Ascending aorta (tissue), 2 donors: ENCODE measurements at regions not wholly inside any gene's neighbourhood (a gene's known extent, or its start where the extent isn't known, plus 50 kb on each side); places are given as distances from the start of the nearest gene placed in this dataset.

Source experiments
- DNase-seq, 2 donors: peaks; one replicate each; pipeline ENCODE4 v3.0.0-alpha.2; 2019; ENCODE audit warnings: low spot score in 2 of 2
- H3K27ac ChIP-seq, 2 donors: fragments of 200-600 bp; sonication (generic); one replicate each; pipeline ENCODE4 v1.5.1; 2016 to 2017; ENCODE audit warnings: mild to moderate bottlenecking in 1 of 2
- H3K27me3 ChIP-seq: fragments of 200-600 bp; sonication (generic); one replicate; pipeline ENCODE4 v1.5.1; 2017
- H3K36me3 ChIP-seq, 2 donors: fragments of 200-600 bp; sonication (generic); one replicate each; pipeline ENCODE4 v1.5.1; 2016
- H3K4me1 ChIP-seq, 2 donors: fragments of 200-600 bp; sonication (generic); one replicate each; pipeline ENCODE4 v1.5.1; 2016 to 2017; ENCODE audit warnings: mild to moderate bottlenecking in 1 of 2
- H3K4me3 ChIP-seq, 2 donors: fragments of 200-600 bp; sonication (generic); one replicate each; pipeline ENCODE4 v1.5.1; 2016 to 2017; ENCODE audit warnings: mild to moderate bottlenecking in 1 of 2
- H3K9me3 ChIP-seq, 2 donors: fragments of 200-600 bp; sonication (generic); one replicate each; pipeline ENCODE4 v1.5.1; 2016
- CTCF ChIP-seq, 3 experiments: fragments of 200-600 bp in 2 of 3; fragments of 450-650 bp in 1 of 3; sonication (generic) in 2 of 3; IDR thresholded peaks; one replicate each; pipeline ENCODE4 v1.5.1; 2016 to 2019; ENCODE audit warnings: antibody characterized with exemption in 3 of 3, mild to moderate bottlenecking in 1 of 3, moderate library complexity in 1 of 3
- intact Hi-C: fragments of 100-400 bp; cut with DNase I; formaldehyde crosslinking; loops from one replicate; pipeline ENCODE4 v1.15.1; 2023

GRCh38 chr4:59243038-59243437 lies 1957.1 kb upstream of the ADGRL3 start:
- DNase-seq = no peak
- Histone ChIP-seq H3K27me3 (no peaks in the 10 kb centered on the region), H3K36me3 (no peaks in the 10 kb centered on the region), H3K4me1 (no peaks in the 10 kb centered on the region), H3K4me3 (no peak overlapping the region), H3K27ac (no peak overlapping the region), H3K9me3 (no peaks in the 10 kb centered on the region)
- intact Hi-C loops = no loop called here
- TF ChIP-seq CTCF (IDR thresholded peaks at IDR 0.05) = no peak

GRCh38 chr4:59247032-59247431 lies 1953.1 kb upstream of the ADGRL3 start:
- H3K36me3 ChIP-seq = no peaks in the 10 kb centered on the region
- TF ChIP-seq CTCF (IDR thresholded peaks at IDR 0.05) = peak in 1 of 3 experiments; percentile 18
- no peaks in the 10 kb centered on the region for H3K9me3 ChIP-seq
- no peaks in the 10 kb centered on the region for H3K4me1 ChIP-seq
- no peak for DNase-seq
- no peaks in the 10 kb centered on the region for H3K27me3 ChIP-seq
- H3K27ac ChIP-seq = no peak overlapping the region
- intact Hi-C loops = no loop called here
- H3K4me3 ChIP-seq = no peak overlapping the region

- intact Hi-C loops = no loop called here
- H3K4me3 ChIP-seq = no peak overlapping the region
Observed at GRCh38 chr4:59248313-59248712, 1951.8 kb upstream of the ADGRL3 start.

GRCh38 chr4:59249110-59249509 lies 1951.0 kb upstream of the ADGRL3 start:
- no peaks in the 10 kb centered on the region for H3K9me3 ChIP-seq
- DNase-seq = no peak
- no peaks in the 10 kb centered on the region for H3K4me1 ChIP-seq
- H3K4me3 ChIP-seq = no peak overlapping the region
- intact Hi-C loops = no loop called here
- H3K27ac ChIP-seq = no peak overlapping the region
- H3K27me3 ChIP-seq = no peaks in the 10 kb centered on the region
- no peak for TF ChIP-seq CTCF (IDR thresholded peaks at IDR 0.05)
- no peaks in the 10 kb centered on the region for H3K36me3 ChIP-seq

More at GRCh38 chr4:59248313-59248712, 1951.8 kb upstream of the ADGRL3 start:
- DNase-seq = no peak
- Histone ChIP-seq H3K4me1 (no peaks in the 10 kb centered on the region), H3K27me3 (no peaks in the 10 kb centered on the region), H3K36me3 (no peaks in the 10 kb centered on the region), H3K9me3 (no peaks in the 10 kb centered on the region), H3K27ac (no peak overlapping the region)
- TF ChIP-seq CTCF (IDR thresholded peaks at IDR 0.05) = no peak

- Histone ChIP-seq H3K4me1 (no peaks in the 10 kb centered on the region), H3K27ac (no peak overlapping the region), H3K27me3 (no peaks in the 10 kb centered on the region), H3K36me3 (no peaks in the 10 kb centered on the region), H3K9me3 (no peaks in the 10 kb centered on the region), H3K4me3 (no peak overlapping the region)
- TF ChIP-seq CTCF (IDR thresholded peaks at IDR 0.05) = no peak
- intact Hi-C loops = no loop called here
- no peak for DNase-seq
Observed at GRCh38 chr4:59258002-59258401, 1942.1 kb upstream of the ADGRL3 start.

- intact Hi-C loops = no loop called here
- Histone ChIP-seq H3K4me3 (no peak overlapping the region), H3K27me3 (no peaks in the 10 kb centered on the region), H3K27ac (no peak overlapping the region), H3K36me3 (no peaks in the 10 kb centered on the region), H3K9me3 (no peaks in the 10 kb centered on the region), H3K4me1 (no peaks in the 10 kb centered on the region)
- TF ChIP-seq CTCF (IDR thresholded peaks at IDR 0.05) = no peak
- DNase-seq = no peak
Observed at GRCh38 chr4:59307609-59308008, 1892.5 kb upstream of the ADGRL3 start.
